Skeletal muscle tissue (tissue), 3 donors: ENCODE measurements at regions not wholly inside any gene's neighbourhood (a gene's known extent, or its start where the extent isn't known, plus 50 kb on each side); places are given as distances from the start of the nearest gene placed in this dataset.

Experiments
- H3K27ac ChIP-seq: one replicate; pipeline ENCODE4 v1.7.0; 2013; ENCODE audit warnings: mild to moderate bottlenecking, low read depth, low read length, inconsistent platforms
- H3K27me3 ChIP-seq, 3 donors: one replicate each; pipeline ENCODE4 v1.7.0; 2013; ENCODE audit warnings: low read length in 3 of 3; ENCODE audit not compliant: control insufficient read depth in 3 of 3, insufficient read depth in 3 of 3
- H3K36me3 ChIP-seq, 3 donors: one replicate each; pipeline ENCODE4 v1.7.0; 2013; ENCODE audit warnings: low read length in 3 of 3; ENCODE audit not compliant: control insufficient read depth in 3 of 3, insufficient read depth in 3 of 3
- H3K4me1 ChIP-seq, 3 donors: one replicate each; pipeline ENCODE4 v1.7.0; 2013; ENCODE audit warnings: low read length in 3 of 3, mild to moderate bottlenecking in 3 of 3; ENCODE audit not compliant: control insufficient read depth in 3 of 3, insufficient read depth in 3 of 3
- H3K4me3 ChIP-seq, 3 donors: one replicate each; pipeline ENCODE4 v1.7.0; 2013; ENCODE audit warnings: low read length in 3 of 3
- H3K9ac ChIP-seq, 3 donors: one replicate each; pipeline ENCODE4 v1.7.0; 2013; ENCODE audit warnings: low read length in 3 of 3, mild to moderate bottlenecking in 3 of 3, moderate library complexity in 2 of 3, low read depth in 1 of 3
- H3K9me3 ChIP-seq, 3 donors: one replicate each; pipeline ENCODE4 v1.7.0; 2013; ENCODE audit warnings: low read length in 3 of 3; ENCODE audit not compliant: control insufficient read depth in 3 of 3
- donor health status: Osteomylitis.

DNA sequence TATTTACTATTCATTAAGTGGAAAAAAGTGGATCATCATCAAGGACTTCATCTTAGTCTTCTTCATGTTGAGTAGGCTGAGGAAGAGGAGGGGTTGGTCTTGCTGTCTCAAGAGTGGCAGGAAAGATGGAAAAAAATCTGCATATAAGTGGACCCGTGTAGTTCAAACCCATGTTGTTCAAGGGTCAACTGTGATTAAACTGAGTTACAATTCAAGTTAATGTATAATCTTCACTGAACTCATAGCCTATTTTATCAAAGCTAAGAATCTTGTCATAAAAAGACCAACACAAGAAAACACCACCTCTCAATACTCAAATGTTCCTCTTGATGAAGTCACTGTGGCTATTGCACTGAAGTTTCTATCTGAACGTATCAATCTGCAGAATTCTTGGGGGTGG lies 260.2 kb downstream of the FNDC1 start:
- no peaks in the 10 kb centered on the region for H3K4me1 ChIP-seq
- H3K36me3 ChIP-seq, result peaks cover 0 to 2% (median 0%) of the 10 kb centered on the region in 3 donors
- H3K4me3 ChIP-seq, result no peak overlapping the region
- H3K9ac ChIP-seq, result no peak overlapping the region
- H3K27ac ChIP-seq, result no peak overlapping the region
- H3K9me3 ChIP-seq, result peaks cover 2 to 9% (median 4%) of the 10 kb centered on the region in 3 donors
- no peaks in the 10 kb centered on the region for H3K27me3 ChIP-seq

GRCh38 chr6:159427771-159428170 lies 258.6 kb downstream of the FNDC1 start:
- H3K27ac ChIP-seq, result no peak overlapping the region
- H3K36me3 ChIP-seq, result no peaks in the 10 kb centered on the region
- no peak overlapping the region for H3K9ac ChIP-seq
- no peaks in the 10 kb centered on the region for H3K4me1 ChIP-seq
- no peaks in the 10 kb centered on the region for H3K27me3 ChIP-seq
- H3K4me3 ChIP-seq, result no peak overlapping the region
- H3K9me3 ChIP-seq, result no peaks in the 10 kb centered on the region

DNA sequence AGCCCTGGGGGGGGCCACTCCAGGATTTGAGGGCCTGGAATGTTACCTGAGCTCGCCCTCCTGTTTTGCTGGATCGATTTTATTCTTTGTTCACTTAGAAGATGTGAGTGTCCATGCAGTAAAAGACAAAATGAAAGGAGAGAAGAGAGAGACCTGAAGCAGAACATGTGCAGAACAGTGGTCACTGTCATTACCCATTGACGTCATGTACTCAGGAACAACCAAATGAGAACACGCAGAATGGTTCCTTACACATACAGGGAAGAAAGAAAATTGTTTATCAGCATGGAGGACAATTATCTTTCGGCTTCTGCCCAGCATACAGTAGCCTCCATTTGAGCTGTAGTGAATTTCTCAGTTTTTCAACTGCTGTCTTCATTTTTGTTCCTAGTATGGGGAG lies 258.1 kb downstream of the FNDC1 start:
- Histone ChIP-seq H3K4me1 (no peaks in the 10 kb centered on the region), H3K4me3 (no peak overlapping the region), H3K9ac (no peak overlapping the region), H3K27ac (no peak overlapping the region), H3K27me3 (peaks cover 0 to 3% (median 0%) of the 10 kb centered on the region in 3 donors), H3K9me3 (no peaks in the 10 kb centered on the region), H3K36me3 (no peaks in the 10 kb centered on the region)

DNA sequence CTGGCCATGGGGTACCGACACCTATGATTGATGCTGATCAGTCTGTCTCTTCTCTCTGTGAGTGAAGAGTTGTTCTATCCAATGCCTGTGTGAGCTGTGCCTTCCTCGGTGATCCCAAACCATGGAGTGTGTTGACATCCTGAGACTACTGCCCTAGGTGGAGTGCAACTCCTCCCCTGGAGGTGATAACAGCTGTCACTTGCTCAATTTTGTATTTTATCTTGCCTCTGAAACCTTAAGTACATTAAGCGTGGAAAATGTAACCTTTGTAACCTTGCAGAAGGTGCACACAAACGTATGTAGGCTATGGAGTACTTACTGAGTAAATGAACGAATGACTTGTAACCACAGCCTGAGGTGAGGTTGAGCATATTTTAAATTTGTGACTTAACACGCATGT lies 256.2 kb downstream of the FNDC1 start:
- Histone ChIP-seq H3K27ac (no peak overlapping the region), H3K9me3 (no peaks in the 10 kb centered on the region), H3K4me3 (no peak overlapping the region), H3K9ac (no peak overlapping the region), H3K27me3 (peaks cover 0 to 4% (median 0%) of the 10 kb centered on the region in 3 donors), H3K4me1 (no peaks in the 10 kb centered on the region), H3K36me3 (no peaks in the 10 kb centered on the region)

DNA sequence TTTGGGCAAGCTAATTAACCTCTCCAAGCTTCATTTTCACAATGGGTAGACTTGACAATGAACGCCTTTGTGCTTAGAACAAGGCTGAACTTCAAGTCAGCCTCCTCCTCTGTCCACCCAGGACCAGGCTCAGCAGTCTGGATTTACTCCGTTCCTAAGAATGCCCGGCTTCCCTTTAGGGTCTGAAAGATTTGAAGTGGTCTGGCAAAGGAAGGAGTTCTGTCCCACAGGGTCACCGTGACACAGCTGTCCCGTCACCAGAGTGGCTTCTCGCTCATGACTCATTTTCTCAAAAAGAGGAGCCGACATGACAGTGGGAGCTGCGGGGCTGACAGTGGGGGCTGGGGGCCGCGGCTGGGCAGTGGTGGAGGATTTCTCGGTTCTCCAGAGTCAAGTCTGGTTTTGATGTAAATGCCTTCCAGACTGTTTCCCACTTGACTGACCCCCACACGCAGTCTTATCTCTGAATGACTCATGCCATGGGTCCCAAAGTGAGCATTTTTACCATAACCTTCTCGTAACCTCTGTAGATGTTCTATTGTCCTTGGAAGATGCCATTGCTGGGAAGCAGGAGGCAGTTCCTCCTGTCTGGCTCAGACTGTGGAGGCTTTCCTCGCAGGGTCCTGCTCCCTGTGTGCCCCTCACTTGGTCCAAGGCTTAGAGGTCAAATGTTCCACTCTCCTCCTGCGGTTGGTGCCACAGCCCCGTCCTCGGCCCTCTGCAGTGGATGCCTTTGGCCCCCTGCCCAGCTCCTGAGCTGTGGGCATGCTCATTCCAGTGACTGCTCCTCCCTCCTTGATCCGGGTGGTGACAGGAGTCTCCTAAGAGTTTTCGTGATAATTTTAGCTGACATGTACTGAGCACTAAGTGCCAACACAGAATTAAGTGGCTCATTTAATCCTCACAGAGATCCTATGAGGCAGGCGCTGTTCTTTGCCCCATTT lies 253.1 kb downstream of the FNDC1 start:
- no peaks in the 10 kb centered on the region for H3K4me1 ChIP-seq
- H3K36me3 ChIP-seq, result no peaks in the 10 kb centered on the region
- H3K27ac ChIP-seq, result no peak overlapping the region
- H3K9ac ChIP-seq, result no peak overlapping the region
- no peak overlapping the region for H3K4me3 ChIP-seq
- H3K27me3 ChIP-seq, result peaks cover 0 to 4% (median 0%) of the 10 kb centered on the region in 3 donors
- H3K9me3 ChIP-seq, result no peaks in the 10 kb centered on the region

DNA sequence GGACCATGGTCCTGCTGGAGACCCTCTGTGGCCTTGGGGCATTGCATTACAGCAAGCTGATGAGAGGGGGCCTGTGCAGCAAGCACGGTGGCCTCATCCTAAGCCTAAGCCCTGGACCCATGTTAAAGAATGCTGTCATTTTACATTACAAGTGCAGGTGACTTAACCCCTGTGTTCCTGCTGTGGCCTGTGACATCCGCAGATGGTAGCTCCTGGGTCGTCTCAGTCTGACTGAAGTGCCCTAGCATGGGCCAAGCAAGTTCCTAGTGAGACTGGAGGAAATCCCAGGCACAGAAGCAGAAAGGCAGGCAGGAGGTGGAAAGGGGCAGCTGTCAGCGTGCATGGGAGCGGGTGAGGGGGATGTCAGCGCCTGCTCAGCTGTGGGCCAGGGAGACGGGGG lies 252.4 kb downstream of the FNDC1 start:
- H3K9me3 ChIP-seq, result no peaks in the 10 kb centered on the region
- H3K9ac ChIP-seq, result no peak overlapping the region
- H3K27me3 ChIP-seq, result peaks cover 0 to 4% (median 0%) of the 10 kb centered on the region in 3 donors
- no peak overlapping the region for H3K4me3 ChIP-seq
- no peaks in the 10 kb centered on the region for H3K36me3 ChIP-seq
- H3K27ac ChIP-seq, result no peak overlapping the region
- H3K4me1 ChIP-seq, result no peaks in the 10 kb centered on the region

GRCh38 chr6:159418997-159419396 lies 249.8 kb downstream of the FNDC1 start:
- Histone ChIP-seq H3K9me3 (peaks cover 0 to 8% (median 0%) of the 10 kb centered on the region in 3 donors), H3K9ac (no peak overlapping the region), H3K27me3 (peaks cover 0 to 4% (median 0%) of the 10 kb centered on the region in 3 donors), H3K4me3 (no peak overlapping the region), H3K36me3 (no peaks in the 10 kb centered on the region), H3K27ac (no peak overlapping the region), H3K4me1 (no peaks in the 10 kb centered on the region)

GRCh38 chr6:159416891-159417560 lies 247.8 kb downstream of the FNDC1 start:
- Histone ChIP-seq H3K27ac (no peak overlapping the region), H3K9ac (no peak overlapping the region), H3K9me3 (peaks cover 0 to 8% (median 0%) of the 10 kb centered on the region in 3 donors), H3K4me3 (no peak overlapping the region), H3K36me3 (no peaks in the 10 kb centered on the region), H3K27me3 (no peaks in the 10 kb centered on the region), H3K4me1 (no peaks in the 10 kb centered on the region)

- Histone ChIP-seq H3K9ac (no peak overlapping the region), H3K4me3 (no peak overlapping the region), H3K4me1 (no peaks in the 10 kb centered on the region), H3K9me3 (peaks cover 0 to 8% (median 0%) of the 10 kb centered on the region in 3 donors), H3K27ac (no peak overlapping the region), H3K36me3 (no peaks in the 10 kb centered on the region), H3K27me3 (no peaks in the 10 kb centered on the region)
Measured at GRCh38 chr6:159415540-159415939, 246.3 kb downstream of the FNDC1 start.

DNA sequence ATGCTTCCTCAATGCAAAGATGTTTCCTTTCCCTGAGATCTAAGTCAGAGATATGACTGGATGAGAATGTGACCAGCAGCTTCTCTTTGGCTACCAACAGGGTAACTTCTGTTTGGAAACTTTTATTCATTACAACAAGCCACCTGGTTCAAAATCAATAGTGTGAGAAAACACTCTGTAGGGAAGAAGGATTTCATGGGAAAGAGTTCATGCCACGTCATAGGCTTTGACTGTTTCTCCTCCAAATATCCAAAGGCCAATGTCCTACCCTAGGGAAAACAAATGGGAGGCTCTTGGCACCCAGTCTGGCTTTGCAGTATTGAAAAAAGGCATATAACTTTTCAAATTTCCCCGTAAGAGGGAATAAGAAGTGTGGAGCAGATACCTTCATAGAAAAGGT lies 245.5 kb downstream of the FNDC1 start:
- Histone ChIP-seq H3K4me3 (no peak overlapping the region), H3K9ac (no peak overlapping the region), H3K27me3 (no peaks in the 10 kb centered on the region), H3K27ac (no peak overlapping the region), H3K9me3 (peaks cover 0 to 8% (median 0%) of the 10 kb centered on the region in 3 donors), H3K4me1 (no peaks in the 10 kb centered on the region), H3K36me3 (no peaks in the 10 kb centered on the region)
